ENCODE measurements at regions not wholly inside any gene's neighbourhood (a gene's known extent, or its start where the extent isn't known, plus 50 kb on each side); places are given as distances from the start of the nearest gene placed in this dataset.

DNA sequence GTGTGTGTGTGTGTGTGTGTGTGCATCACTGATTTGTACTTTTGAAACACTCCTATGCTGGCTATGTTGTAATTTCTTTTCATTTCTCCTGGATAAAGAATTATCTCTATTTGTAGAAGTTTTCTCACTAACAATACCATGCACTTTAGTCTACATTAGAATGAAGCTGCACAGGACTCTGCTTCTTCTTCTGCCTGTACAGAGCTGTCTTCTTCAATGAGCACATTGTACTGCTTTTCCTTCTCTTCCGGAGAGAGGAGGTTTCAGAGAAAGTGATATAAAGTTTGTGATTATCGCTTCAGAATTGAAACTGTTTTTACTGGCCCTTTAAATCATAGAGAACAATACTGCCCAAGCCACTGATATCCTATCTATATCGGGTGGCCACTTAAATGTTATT lies 677.0 kb downstream of the NR2F1-AS1 start:
- intact Hi-C loops (cut with DNase I) = no loop called here
- no peak overlapping the region for H3K4me3 ChIP-seq (ENCODE audit: low read length in 3 of 3)
- FAIRE-seq = no peak

GRCh38 chr5:92899611-92900010 lies 681.4 kb downstream of the NR2F1-AS1 start:
- FAIRE-seq = no peak
- DNase-seq = no peak
- intact Hi-C loops (cut with DNase I) = no loop called here

More for the DNA sequence above, 677.0 kb downstream of the NR2F1-AS1 start:
- no peak for DNase-seq
- TF ChIP-seq CTCF (IDR thresholded peaks at IDR 0.05; ENCODE audit: borderline replicate concordance, extremely low read depth, insufficient read depth) = no peak
- no peaks in the 10 kb centered on the region for H3K27me3 ChIP-seq (ENCODE audit: control insufficient read depth, insufficient read depth, low read length)
- H3K9ac ChIP-seq (ENCODE audit: low read length in 3 of 3) = no peak overlapping the region
- H3K36me3 ChIP-seq (ENCODE audit: control insufficient read depth in 2 of 3, insufficient read depth in 3 of 3, low read length in 3 of 3) = no peaks in the 10 kb centered on the region
- no peaks in the 10 kb centered on the region for H3K9me3 ChIP-seq (ENCODE audit: control insufficient read depth in 2 of 3, insufficient read depth in 1 of 3, low read length in 3 of 3)
- H3K27ac ChIP-seq (ENCODE audit: low read depth in 2 of 2, low read length in 2 of 2) = no peak overlapping the region
- H3K4me1 ChIP-seq (ENCODE audit: control insufficient read depth in 2 of 3, insufficient read depth in 2 of 3, low read depth in 1 of 3, low read length in 3 of 3) = peaks cover 0 to 8% (median 4%) of the 10 kb centered on the region in 3 donors

GRCh38 chr5:92896722-92897121 lies 684.3 kb downstream of the NR2F1-AS1 start:
- TF ChIP-seq CTCF (IDR thresholded peaks at IDR 0.05; ENCODE audit: borderline replicate concordance, extremely low read depth, insufficient read depth) = no peak
- H3K9ac ChIP-seq (ENCODE audit: low read length in 3 of 3) = no peak overlapping the region
- FAIRE-seq (no peak), DNase-seq (no peak)
- H3K36me3 ChIP-seq (ENCODE audit: control insufficient read depth in 2 of 3, insufficient read depth in 3 of 3, low read length in 3 of 3) = no peaks in the 10 kb centered on the region
- intact Hi-C loops (cut with DNase I) = no loop called here
- no peaks in the 10 kb centered on the region for H3K27me3 ChIP-seq (ENCODE audit: control insufficient read depth, insufficient read depth, low read length)
- H3K9me3 ChIP-seq (ENCODE audit: control insufficient read depth in 2 of 3, insufficient read depth in 1 of 3, low read length in 3 of 3) = no peaks in the 10 kb centered on the region
- no peaks in the 10 kb centered on the region for H3K4me1 ChIP-seq (ENCODE audit: control insufficient read depth in 2 of 3, insufficient read depth in 2 of 3, low read depth in 1 of 3, low read length in 3 of 3)
- H3K4me3 ChIP-seq (ENCODE audit: low read length in 3 of 3) = no peak overlapping the region
- no peak overlapping the region for H3K27ac ChIP-seq (ENCODE audit: low read depth in 2 of 2, low read length in 2 of 2)

More at GRCh38 chr5:92899611-92900010, 681.4 kb downstream of the NR2F1-AS1 start:
- Histone ChIP-seq H3K4me3 (ENCODE audit: low read length in 3 of 3) (no peak overlapping the region), H3K27me3 (ENCODE audit: control insufficient read depth, insufficient read depth, low read length) (no peaks in the 10 kb centered on the region), H3K9ac (ENCODE audit: low read length in 3 of 3) (no peak overlapping the region), H3K4me1 (ENCODE audit: control insufficient read depth in 2 of 3, insufficient read depth in 2 of 3, low read depth in 1 of 3, low read length in 3 of 3) (no peaks in the 10 kb centered on the region), H3K9me3 (ENCODE audit: control insufficient read depth in 2 of 3, insufficient read depth in 1 of 3, low read length in 3 of 3) (no peaks in the 10 kb centered on the region), H3K27ac (ENCODE audit: low read depth in 2 of 2, low read length in 2 of 2) (no peak overlapping the region), H3K36me3 (ENCODE audit: control insufficient read depth in 2 of 3, insufficient read depth in 3 of 3, low read length in 3 of 3) (no peaks in the 10 kb centered on the region)
- TF ChIP-seq CTCF (IDR thresholded peaks at IDR 0.05; ENCODE audit: borderline replicate concordance, extremely low read depth, insufficient read depth) = no peak

DNA sequence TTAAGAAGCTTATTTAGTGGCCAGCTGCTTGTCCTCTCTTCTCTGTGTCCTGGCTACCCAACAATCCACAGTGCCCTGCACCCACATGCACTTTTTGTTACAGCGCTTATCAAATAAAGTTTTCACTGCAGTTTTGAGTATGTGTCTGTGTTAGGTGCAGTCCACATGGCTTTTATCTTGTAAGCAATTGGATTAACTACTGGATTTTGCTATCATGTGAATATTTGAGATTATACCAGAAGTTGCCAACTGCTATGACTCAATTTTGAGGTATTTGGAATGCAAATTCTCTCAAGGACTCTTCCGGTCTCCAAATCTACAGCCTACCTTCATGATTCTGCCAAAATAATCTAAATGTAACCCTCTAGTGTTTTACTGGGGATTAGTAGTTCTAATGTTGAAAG lies 690.2 kb downstream of the NR2F1-AS1 start:
- H3K4me3 ChIP-seq (ENCODE audit: low read length in 3 of 3) = no peak overlapping the region
- no peaks in the 10 kb centered on the region for H3K27me3 ChIP-seq (ENCODE audit: control insufficient read depth, insufficient read depth, low read length)
- no peaks in the 10 kb centered on the region for H3K4me1 ChIP-seq (ENCODE audit: control insufficient read depth in 2 of 3, insufficient read depth in 2 of 3, low read depth in 1 of 3, low read length in 3 of 3)
- H3K9me3 ChIP-seq (ENCODE audit: control insufficient read depth in 2 of 3, insufficient read depth in 1 of 3, low read length in 3 of 3) = no peaks in the 10 kb centered on the region
- no peak overlapping the region for H3K9ac ChIP-seq (ENCODE audit: low read length in 3 of 3)
- H3K36me3 ChIP-seq (ENCODE audit: control insufficient read depth in 2 of 3, insufficient read depth in 3 of 3, low read length in 3 of 3) = no peaks in the 10 kb centered on the region
- no peak for TF ChIP-seq CTCF (IDR thresholded peaks at IDR 0.05; ENCODE audit: borderline replicate concordance, extremely low read depth, insufficient read depth)
- DNase-seq (no peak), FAIRE-seq (no peak)
- no peak overlapping the region for H3K27ac ChIP-seq (ENCODE audit: low read depth in 2 of 2, low read length in 2 of 2)
- intact Hi-C loops (cut with DNase I) = no loop called here
